Thyroid gland (tissue), 4 donors: ENCODE measurements at regions not wholly inside any gene's neighbourhood (a gene's known extent, or its start where the extent isn't known, plus 50 kb on each side); places are given as distances from the start of the nearest gene placed in this dataset.

ENCODE experiments used
- DNase-seq, 2 donors: peaks; one replicate each; pipeline ENCODE4 v3.0.0-alpha.2; 2019
- H3K27ac ChIP-seq, 3 donors: fragments of 200-600 bp; sonication (generic); 1 replicate in 2 of 3; 2 replicates in 1 of 3; pipeline ENCODE4 v1.5.1; 2016 to 2019; ENCODE audit warnings: mild to moderate bottlenecking in 1 of 3, moderate library complexity in 1 of 3
- H3K27me3 ChIP-seq: fragments of 200-600 bp; sonication (generic); one replicate; pipeline ENCODE4 v1.5.1; 2019
- H3K36me3 ChIP-seq, 2 donors: fragments of 200-600 bp; sonication (generic); one replicate each; pipeline ENCODE4 v1.5.1; 2016 to 2019
- H3K4me1 ChIP-seq, 2 donors: fragments of 200-600 bp; sonication (generic); one replicate each; pipeline ENCODE4 v1.5.1; 2017 to 2019
- H3K4me3 ChIP-seq, 3 donors: fragments of 200-600 bp; sonication (generic); replicated peaks in 1 of 3; 1 replicate in 2 of 3; 2 replicates in 1 of 3; pipeline ENCODE4 v1.5.1; 2016; ENCODE audit warnings: mild to moderate bottlenecking in 1 of 3
- H3K9me3 ChIP-seq: fragments of 200-600 bp; sonication (generic); one replicate; pipeline ENCODE4 v1.5.1; 2017
- CTCF ChIP-seq, 6 experiments: fragments of 200-600 bp in 3 of 6; fragments of 450-650 bp in 3 of 6; sonication (generic) in 3 of 6; IDR thresholded peaks; one replicate each; pipeline ENCODE4 v1.5.1; 2016 to 2019; ENCODE audit warnings: antibody characterized with exemption in 6 of 6, mild to moderate bottlenecking in 2 of 6, inconsistent platforms in 1 of 6, moderate library complexity in 1 of 6
- POLR2A ChIP-seq, 2 donors: fragments of 450-650 bp; IDR thresholded peaks; one replicate each; pipeline ENCODE4 v1.6.1; 2017; ENCODE audit warnings: antibody characterized with exemption in 2 of 2, mild to moderate bottlenecking in 2 of 2, moderate library complexity in 1 of 2
- WGBS, 2 donors: methylation state at CpG; one replicate each; pipeline ENCODE4 v1.1.5; 2017; 5-methylcytosine and 5-hydroxymethylcytosine counted together
- intact Hi-C: fragments of 100-400 bp; cut with DNase I; formaldehyde crosslinking; loops from one replicate; pipeline ENCODE4 v1.15.1; 2023

DNA sequence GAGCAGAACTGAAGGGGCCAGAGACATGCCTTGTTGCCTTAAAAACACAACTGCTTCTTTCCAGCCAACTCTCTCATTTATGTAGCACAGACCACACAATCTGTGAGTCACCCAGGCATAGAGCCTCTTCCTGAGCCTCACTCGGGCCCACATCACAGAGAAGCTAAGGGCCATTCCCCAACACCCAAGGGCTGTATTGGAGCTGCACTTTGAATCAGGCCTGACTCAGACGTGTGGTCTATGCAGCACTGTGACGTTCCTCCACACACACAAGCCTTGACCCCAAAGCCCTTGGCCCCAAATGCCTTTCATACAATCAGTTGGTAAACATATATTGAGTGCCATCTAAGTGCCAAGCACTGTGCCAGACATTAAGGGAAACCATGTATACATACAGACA is 308.9 kb upstream of the DYNLRB2 start:
- H3K4me1 ChIP-seq = no peaks in the 10 kb centered on the region
- no peak for TF ChIP-seq POLR2A (IDR thresholded peaks at IDR 0.05)
- no peak for TF ChIP-seq CTCF (IDR thresholded peaks at IDR 0.05)
- H3K9me3 ChIP-seq = no peaks in the 10 kb centered on the region
- no peak overlapping the region for H3K27ac ChIP-seq
- no peaks in the 10 kb centered on the region for H3K36me3 ChIP-seq
- DNase-seq = no peak
- no peak overlapping the region for H3K4me3 ChIP-seq
- H3K27me3 ChIP-seq = no peaks in the 10 kb centered on the region
- intact Hi-C loops = no loop called here
- 60 to 84% methylated on average over 3 of the region's 3 CpGs for WGBS, 2 donors

- Histone ChIP-seq H3K27me3 (no peaks in the 10 kb centered on the region), H3K36me3 (no peaks in the 10 kb centered on the region), H3K9me3 (no peaks in the 10 kb centered on the region), H3K4me3 (no peak overlapping the region), H3K4me1 (no peaks in the 10 kb centered on the region), H3K27ac (no peak overlapping the region)
- DNase-seq = no peak
- intact Hi-C loops = no loop called here
- no peak for TF ChIP-seq POLR2A (IDR thresholded peaks at IDR 0.05)
- TF ChIP-seq CTCF (IDR thresholded peaks at IDR 0.05) = no peak
Observed at GRCh38 chr16:80231121-80231520, 309.7 kb upstream of the DYNLRB2 start.

DNA sequence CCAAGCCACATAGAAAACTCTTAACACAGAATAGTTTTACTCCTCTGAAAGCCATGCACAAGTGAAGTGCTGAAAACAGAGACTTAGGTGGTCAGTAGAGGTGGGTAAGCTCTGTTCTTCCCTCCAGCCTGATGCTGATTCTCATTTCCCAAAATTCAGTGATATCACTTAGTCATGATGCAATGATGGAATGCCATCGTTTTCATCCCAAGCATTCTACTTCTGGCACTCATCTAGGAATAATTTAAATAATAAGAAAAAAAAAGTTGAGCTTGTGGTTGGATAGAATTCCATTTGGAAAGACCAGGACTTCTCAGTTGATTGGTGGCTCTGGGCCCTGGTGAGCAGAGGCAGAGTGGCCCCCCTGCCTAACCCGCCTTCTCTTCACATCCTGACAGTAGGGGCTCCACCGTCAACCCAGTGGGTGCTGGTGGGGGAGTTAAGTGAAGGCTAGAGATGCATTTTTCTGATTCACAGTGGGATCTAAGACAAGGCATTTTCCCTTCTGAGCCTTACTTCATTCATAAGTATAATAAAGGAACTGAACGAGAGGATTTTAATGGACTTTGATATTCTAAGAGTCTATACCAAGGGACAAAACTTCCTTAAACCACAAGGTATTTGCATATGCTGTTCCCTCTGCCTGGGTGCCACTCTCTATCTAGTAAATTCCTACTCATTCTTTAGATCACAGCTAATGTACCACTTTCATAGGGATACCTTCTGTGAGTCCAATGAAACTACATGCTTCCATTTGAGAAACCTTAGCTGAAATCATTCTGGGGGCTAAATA is 310.3 kb upstream of the DYNLRB2 start:
- DNase-seq = no peak
- no peak overlapping the region for H3K4me3 ChIP-seq
- 76 to 78% methylated on average over 4 of the region's 4 CpGs for WGBS, 2 donors
- no peaks in the 10 kb centered on the region for H3K36me3 ChIP-seq
- no peak for TF ChIP-seq POLR2A (IDR thresholded peaks at IDR 0.05)
- TF ChIP-seq CTCF (IDR thresholded peaks at IDR 0.05) = no peak
- H3K27me3 ChIP-seq = no peaks in the 10 kb centered on the region
- intact Hi-C loops = no loop called here
- H3K9me3 ChIP-seq = no peaks in the 10 kb centered on the region
- no peak overlapping the region for H3K27ac ChIP-seq
- no peaks in the 10 kb centered on the region for H3K4me1 ChIP-seq

DNA sequence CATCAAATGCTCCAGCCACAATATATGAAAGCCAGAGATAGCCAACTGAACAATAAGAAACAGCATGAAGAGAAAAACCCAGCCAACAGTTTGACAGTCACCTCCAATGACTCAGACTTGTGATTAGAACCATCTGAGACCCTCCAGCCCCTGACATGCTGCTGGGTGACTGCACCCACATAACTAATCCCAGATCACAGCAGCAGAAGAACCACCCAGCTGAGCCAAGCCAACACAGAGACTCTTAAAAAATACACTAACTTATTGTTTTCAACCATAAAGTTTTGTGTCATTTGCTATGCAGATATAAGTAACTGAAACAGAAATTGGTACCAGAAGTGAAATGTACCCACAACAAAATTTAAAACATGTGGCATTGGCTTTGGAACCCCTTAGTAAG is 314.3 kb upstream of the DYNLRB2 start:
- TF ChIP-seq CTCF (IDR thresholded peaks at IDR 0.05) (no peak), POLR2A (IDR thresholded peaks at IDR 0.05) (no peak)
- intact Hi-C loops = no loop called here
- DNase-seq = no peak
- Histone ChIP-seq H3K36me3 (no peaks in the 10 kb centered on the region), H3K4me3 (no peak overlapping the region), H3K4me1 (no peaks in the 10 kb centered on the region), H3K27ac (no peak overlapping the region), H3K27me3 (no peaks in the 10 kb centered on the region), H3K9me3 (no peaks in the 10 kb centered on the region)

DNA sequence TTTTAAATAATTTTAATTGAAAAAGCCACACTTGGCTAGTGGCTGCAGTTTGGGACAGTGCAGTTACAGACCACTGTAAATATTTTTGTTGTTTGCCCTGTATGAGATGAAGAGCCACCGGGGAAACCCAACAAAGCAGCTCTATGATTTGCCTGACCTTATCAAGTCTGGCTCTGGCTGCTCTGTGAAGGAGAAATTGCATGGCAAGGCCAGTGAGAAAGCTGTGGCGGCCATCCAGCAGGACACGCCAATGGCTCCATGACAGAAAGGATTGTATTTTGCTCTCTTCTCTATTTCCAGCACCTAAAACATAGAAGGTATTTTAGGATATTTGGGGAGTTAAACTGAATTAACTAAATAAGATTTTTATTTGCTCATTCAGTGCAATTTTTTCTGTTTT is 330.0 kb upstream of the DYNLRB2 start:
- TF ChIP-seq POLR2A (IDR thresholded peaks at IDR 0.05) (no peak), CTCF (IDR thresholded peaks at IDR 0.05) (no peak)
- intact Hi-C loops = no loop called here
- no peak for DNase-seq
- Histone ChIP-seq H3K4me3 (no peak overlapping the region), H3K4me1 (no peaks in the 10 kb centered on the region), H3K27ac (no peak overlapping the region), H3K27me3 (no peaks in the 10 kb centered on the region), H3K36me3 (no peaks in the 10 kb centered on the region), H3K9me3 (no peaks in the 10 kb centered on the region)
- WGBS, 2 donors = 89 to 92% methylated on average over 3 of the region's 3 CpGs
